ENCODE measurements at regions not wholly inside any gene's neighbourhood (a gene's known extent, or its start where the extent isn't known, plus 50 kb on each side); places are given as distances from the start of the nearest gene placed in this dataset.

DNA sequence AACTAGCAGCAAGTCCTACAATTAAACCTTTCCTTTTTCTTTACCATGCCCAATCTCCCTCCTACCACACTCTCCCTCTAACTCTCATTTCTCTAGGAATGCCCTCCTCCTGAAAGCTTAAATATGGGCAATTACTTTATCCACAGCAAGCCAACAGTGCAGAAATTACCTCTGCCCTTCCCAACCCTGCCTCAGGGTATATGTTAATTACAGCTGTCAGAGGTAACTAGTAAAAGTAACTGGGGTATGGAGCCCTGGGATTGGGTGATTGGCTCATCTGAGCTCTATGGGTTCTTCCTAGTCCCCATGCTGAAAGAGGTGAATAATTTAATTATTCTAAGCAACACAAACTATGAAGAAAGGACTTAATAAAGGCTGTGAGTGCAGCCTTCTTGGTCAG lies 478.9 kb upstream of the NMUR2 start:
- Histone ChIP-seq H3K4me1 (no peaks in the 10 kb centered on the region), H3K27ac (no peak overlapping the region), H3K9me3 (peaks cover 0 to 13% (median 0%) of the 10 kb centered on the region in 4 donors), H3K4me3 (no peak overlapping the region), H3K36me3 (no peaks in the 10 kb centered on the region), H3K27me3 (no peaks in the 10 kb centered on the region)
- no peak for DNase-seq (ENCODE audit: low spot score in 2 of 2)
- TF ChIP-seq POLR2A (IDR thresholded peaks at IDR 0.05): no peak
- no peak for TF ChIP-seq EP300 (IDR thresholded peaks at IDR 0.05)
- TF ChIP-seq, protein P1, sequence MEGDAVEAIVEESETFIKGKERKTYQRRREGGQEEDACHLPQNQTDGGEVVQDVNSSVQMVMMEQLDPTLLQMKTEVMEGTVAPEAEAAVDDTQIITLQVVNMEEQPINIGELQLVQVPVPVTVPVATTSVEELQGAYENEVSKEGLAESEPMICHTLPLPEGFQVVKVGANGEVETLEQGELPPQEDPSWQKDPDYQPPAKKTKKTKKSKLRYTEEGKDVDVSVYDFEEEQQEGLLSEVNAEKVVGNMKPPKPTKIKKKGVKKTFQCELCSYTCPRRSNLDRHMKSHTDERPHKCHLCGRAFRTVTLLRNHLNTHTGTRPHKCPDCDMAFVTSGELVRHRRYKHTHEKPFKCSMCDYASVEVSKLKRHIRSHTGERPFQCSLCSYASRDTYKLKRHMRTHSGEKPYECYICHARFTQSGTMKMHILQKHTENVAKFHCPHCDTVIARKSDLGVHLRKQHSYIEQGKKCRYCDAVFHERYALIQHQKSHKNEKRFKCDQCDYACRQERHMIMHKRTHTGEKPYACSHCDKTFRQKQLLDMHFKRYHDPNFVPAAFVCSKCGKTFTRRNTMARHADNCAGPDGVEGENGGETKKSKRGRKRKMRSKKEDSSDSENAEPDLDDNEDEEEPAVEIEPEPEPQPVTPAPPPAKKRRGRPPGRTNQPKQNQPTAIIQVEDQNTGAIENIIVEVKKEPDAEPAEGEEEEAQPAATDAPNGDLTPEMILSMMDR (IDR thresholded peaks at IDR 0.05): no peak

DNA sequence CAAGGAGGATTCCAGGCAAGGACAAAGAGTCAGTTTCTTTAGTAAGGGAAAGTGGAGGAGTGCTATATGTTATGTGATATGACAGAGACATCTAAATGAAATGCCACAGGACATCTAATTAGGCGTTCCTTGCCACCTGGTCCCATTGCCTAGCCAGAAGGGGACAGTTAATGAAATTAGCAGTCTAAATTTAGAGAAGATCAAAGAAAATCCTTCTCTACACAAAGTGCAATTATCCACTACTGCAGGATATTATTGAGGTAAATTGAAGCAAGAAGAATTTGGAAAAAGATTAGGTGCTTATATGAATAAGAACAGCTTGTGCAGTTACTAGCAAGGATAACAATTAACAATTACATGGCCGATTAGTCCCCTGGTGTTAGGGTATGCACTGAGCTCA lies 495.3 kb upstream of the NMUR2 start:
- DNase-seq (ENCODE audit: low spot score in 2 of 2): no peak
- Histone ChIP-seq H3K36me3 (no peaks in the 10 kb centered on the region), H3K27ac (no peak overlapping the region), H3K9me3 (no peaks in the 10 kb centered on the region), H3K4me3 (no peak overlapping the region), H3K4me1 (no peaks in the 10 kb centered on the region), H3K27me3 (no peaks in the 10 kb centered on the region)
- TF ChIP-seq POLR2A (IDR thresholded peaks at IDR 0.05) (no peak), EP300 (IDR thresholded peaks at IDR 0.05) (no peak)
- WGBS, 2 donors: 55 to 56% methylated on average over 2 of the region's 2 CpGs

DNA sequence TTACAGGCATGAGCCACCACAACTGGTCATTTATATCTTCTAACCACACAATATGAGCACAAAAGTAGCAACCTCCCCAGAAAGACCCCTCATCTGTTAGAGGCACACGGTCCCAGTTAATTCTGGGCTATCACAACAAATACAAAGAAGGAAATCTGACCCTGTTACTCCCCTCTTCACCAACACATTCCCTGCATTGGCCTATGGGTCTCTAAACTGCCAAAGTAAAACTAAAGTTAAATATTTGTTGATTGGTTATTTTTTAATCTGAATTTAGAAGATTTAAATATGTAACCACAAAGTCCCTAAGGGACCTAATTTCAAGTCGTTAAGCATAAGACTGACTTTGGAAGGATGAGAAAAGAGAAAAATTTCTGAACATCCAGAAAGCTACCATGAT lies 496.7 kb upstream of the NMUR2 start:
- H3K4me1 ChIP-seq: no peaks in the 10 kb centered on the region
- no peak overlapping the region for H3K27ac ChIP-seq
- no peaks in the 10 kb centered on the region for H3K36me3 ChIP-seq
- WGBS, 2 donors: 57 to 69% methylated on average over 2 of the region's 2 CpGs
- no peak for TF ChIP-seq POLR2A (IDR thresholded peaks at IDR 0.05)
- no peak for TF ChIP-seq EP300 (IDR thresholded peaks at IDR 0.05)
- TF ChIP-seq, protein P1 (IDR thresholded peaks at IDR 0.05): no peak
- H3K4me3 ChIP-seq: no peak overlapping the region
- DNase-seq (ENCODE audit: low spot score in 2 of 2): no peak
- H3K27me3 ChIP-seq: no peaks in the 10 kb centered on the region
- H3K9me3 ChIP-seq: no peaks in the 10 kb centered on the region

DNA sequence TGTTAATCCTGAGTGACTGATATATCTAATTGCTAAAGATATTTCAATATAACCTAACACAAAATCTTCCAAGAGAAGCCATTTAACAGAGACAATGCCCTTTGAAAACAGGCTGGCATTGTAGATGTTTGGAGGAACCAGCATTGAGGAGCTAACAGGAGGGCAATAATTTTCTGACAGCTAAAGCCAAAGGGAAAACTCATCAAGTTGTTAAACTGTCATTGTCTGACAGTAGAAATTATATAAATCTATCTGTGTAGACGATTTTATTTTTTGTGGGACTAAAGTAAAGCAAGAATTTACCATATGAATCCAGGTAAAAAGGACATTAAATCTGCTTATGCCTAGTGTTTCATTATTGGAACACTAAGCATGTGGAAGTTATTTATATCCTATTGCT lies 500.2 kb upstream of the NMUR2 start:
- 35 to 38% methylated on average over 1 of the region's 1 CpG for WGBS, 2 donors
- H3K4me3 ChIP-seq: no peak overlapping the region
- no peak overlapping the region for H3K27ac ChIP-seq
- TF ChIP-seq, protein P1 (IDR thresholded peaks at IDR 0.05): no peak
- no peak for TF ChIP-seq POLR2A (IDR thresholded peaks at IDR 0.05)
- TF ChIP-seq EP300 (IDR thresholded peaks at IDR 0.05): no peak
- H3K4me1 ChIP-seq: no peaks in the 10 kb centered on the region
- no peak for DNase-seq (ENCODE audit: low spot score in 2 of 2)
- H3K9me3 ChIP-seq: no peaks in the 10 kb centered on the region
- no peaks in the 10 kb centered on the region for H3K36me3 ChIP-seq
- no peaks in the 10 kb centered on the region for H3K27me3 ChIP-seq

DNA sequence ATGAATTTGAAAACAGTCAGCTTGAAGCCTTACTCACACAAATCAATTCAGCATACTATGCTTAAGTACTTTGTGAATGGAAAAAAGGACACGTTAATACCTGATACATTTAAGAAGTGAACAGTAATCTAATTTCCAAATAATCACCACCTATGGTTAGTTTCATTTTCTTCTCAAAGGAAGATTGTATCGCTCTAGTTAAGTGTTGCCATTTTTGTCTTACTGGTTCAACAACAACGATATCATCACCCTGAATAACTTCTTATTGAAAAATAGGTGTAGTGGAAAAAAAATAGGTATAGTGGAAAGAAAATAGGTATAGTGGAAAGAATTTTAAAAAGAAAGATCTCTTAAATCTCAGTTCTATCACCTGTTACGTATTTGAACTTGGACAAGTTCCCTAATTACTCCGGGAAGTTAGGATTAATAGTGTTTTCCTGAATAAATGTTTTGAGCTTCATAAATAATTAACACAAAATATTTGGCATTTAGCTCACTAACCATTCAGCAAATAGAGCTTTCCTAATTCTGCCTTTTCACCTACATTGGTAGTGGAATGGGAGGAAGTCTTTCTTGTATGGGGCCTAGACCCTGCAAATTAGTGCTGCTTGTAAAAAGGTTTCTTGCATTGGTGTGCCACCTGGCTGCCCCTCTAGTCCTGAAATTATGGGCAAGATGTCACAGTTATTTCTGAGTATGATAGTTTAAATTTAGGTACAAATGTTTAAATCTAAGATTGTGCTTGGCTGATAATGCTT lies 502.6 kb upstream of the NMUR2 start:
- Histone ChIP-seq H3K4me1 (no peaks in the 10 kb centered on the region), H3K9me3 (peaks cover 0 to 7% (median 0%) of the 10 kb centered on the region in 4 donors), H3K27ac (no peak overlapping the region), H3K4me3 (no peak overlapping the region), H3K36me3 (no peaks in the 10 kb centered on the region), H3K27me3 (no peaks in the 10 kb centered on the region)
- TF ChIP-seq, protein P1 (IDR thresholded peaks at IDR 0.05): no peak
- no peak for TF ChIP-seq EP300 (IDR thresholded peaks at IDR 0.05)
- no peak for TF ChIP-seq POLR2A (IDR thresholded peaks at IDR 0.05)
- WGBS, 2 donors: 83 to 84% methylated on average over 5 of the region's 5 CpGs
- no peak for DNase-seq (ENCODE audit: low spot score in 2 of 2)
